ENCODE measurements at regions not wholly inside any gene's neighbourhood (a gene's known extent, or its start where the extent isn't known, plus 50 kb on each side); places are given as distances from the start of the nearest gene placed in this dataset.

DNA sequence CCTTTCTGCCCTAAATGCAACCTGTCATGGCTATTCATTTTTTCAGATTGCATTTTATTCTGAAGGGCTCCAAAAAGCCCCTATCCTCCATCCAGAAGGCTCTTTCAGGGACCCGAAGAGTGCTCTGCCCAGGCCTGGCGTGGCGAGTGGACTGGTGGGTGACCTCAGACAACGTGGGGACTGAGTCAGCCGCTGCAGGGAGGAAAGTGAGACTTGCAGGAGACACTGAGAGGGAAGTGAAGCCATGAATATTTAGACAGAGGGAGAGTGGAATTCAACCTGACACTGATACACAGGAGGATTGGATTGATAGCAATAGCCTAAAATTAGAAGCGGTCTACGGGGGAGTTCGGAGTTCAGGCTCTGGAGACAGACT lies 63.6 kb upstream of the SIX2 start:
- no peak overlapping the region for H3K4me3 ChIP-seq (ENCODE audit: low read length)

DNA sequence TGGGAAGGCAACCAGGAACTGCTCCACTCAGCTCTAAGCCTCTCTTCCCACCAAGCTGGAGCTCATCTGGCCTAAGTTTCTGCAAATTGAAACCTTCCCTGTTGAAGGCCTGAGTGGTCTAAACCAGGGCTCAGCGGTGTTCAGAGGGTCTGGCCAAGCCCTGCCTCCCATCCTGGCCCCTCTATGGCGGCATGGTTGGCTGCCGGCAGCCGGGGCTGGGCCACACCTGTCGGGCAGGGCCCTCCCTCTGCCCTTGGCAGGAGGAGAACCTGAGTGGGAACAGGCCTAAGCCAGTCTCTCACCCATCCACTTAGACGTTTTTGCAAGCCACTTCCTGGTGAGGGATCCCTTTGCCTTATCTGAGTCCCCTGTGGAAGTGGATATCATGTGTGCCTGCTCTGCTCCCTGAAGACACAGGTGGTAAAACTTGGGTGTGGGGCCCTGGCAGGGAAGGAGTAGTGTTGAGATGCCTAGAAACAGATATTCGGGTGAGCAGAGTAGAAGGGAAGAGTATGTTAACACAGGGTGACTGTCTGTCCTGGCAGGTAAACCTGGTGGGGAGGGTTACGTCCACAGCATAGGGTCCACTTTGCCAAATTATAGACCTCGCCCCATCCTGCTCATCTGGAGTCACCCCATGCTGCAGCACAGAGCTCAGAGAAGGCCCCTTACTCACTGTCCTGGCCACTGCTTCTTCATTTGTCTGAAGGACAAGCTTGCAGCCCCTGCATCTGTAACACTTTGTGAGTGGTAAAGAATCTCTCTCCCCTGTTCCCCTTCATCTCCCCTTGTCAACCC lies 63.0 kb upstream of the SIX2 start:
- ATAC-seq (no peak), DNase-seq (no peak)
- Histone ChIP-seq H3K4me3 (ENCODE audit: low read length) (no peak overlapping the region), H3K27ac (ENCODE audit: low read length) (no peak overlapping the region), H3K4me1 (ENCODE audit: control insufficient read depth, insufficient read depth, low read length) (no peaks in the 10 kb centered on the region), H3K9me3 (ENCODE audit: control insufficient read depth, low read length) (no peaks in the 10 kb centered on the region), H3K27me3 (ENCODE audit: control insufficient read depth, insufficient read depth) (no peaks in the 10 kb centered on the region)
- intact Hi-C loops (cut with DNase I): no loop called here
- WGBS: 84% methylated on average over 9 of the region's 9 CpGs

More for the DNA sequence above, 63.6 kb upstream of the SIX2 start:
- no peak for DNase-seq
- intact Hi-C loops (cut with DNase I): no loop called here
- Histone ChIP-seq H3K27ac (ENCODE audit: low read length) (no peak overlapping the region), H3K4me1 (ENCODE audit: control insufficient read depth, insufficient read depth, low read length) (no peaks in the 10 kb centered on the region), H3K27me3 (ENCODE audit: control insufficient read depth, insufficient read depth) (no peaks in the 10 kb centered on the region), H3K9me3 (ENCODE audit: control insufficient read depth, low read length) (no peaks in the 10 kb centered on the region)
- no peak for ATAC-seq
- WGBS: 65% methylated on average over 8 of the region's 8 CpGs

DNA sequence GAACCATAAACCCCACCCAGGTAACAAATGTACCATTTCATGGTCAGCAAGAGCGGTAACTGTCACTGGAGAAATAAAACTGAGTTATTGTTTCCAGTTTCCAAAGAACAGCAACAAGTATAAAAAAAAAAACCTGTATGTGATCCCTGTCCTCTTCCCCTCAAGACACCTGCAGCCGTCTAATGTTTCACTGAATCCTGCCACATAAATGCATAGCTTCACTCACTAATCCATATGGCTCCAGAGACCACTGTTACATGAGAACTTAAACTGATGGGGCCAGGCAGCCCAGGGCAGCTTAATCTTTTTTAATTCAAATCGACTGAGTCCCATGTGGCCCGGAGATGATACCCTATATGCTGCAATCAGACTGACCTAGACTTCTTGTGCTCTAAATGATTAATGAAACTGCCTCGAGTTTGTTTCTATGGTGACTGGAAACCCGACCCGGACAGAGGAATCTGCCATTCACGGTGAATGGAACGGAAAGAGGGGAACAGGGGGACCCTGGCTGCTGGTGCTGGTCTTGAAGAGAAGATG lies 60.9 kb upstream of the SIX2 start:
- DNase-seq (no peak), ATAC-seq (no peak)
- no peaks in the 10 kb centered on the region for H3K4me1 ChIP-seq (ENCODE audit: control insufficient read depth, insufficient read depth, low read length)
- no peaks in the 10 kb centered on the region for H3K9me3 ChIP-seq (ENCODE audit: control insufficient read depth, low read length)
- intact Hi-C loops (cut with DNase I): no loop called here
- H3K4me3 ChIP-seq (ENCODE audit: low read length): no peak overlapping the region
- H3K27me3 ChIP-seq (ENCODE audit: control insufficient read depth, insufficient read depth): peaks cover 2% of the 10 kb centered on the region
- H3K27ac ChIP-seq (ENCODE audit: low read length): no peak overlapping the region
- WGBS: 42% methylated on average over 9 of the region's 9 CpGs

DNA sequence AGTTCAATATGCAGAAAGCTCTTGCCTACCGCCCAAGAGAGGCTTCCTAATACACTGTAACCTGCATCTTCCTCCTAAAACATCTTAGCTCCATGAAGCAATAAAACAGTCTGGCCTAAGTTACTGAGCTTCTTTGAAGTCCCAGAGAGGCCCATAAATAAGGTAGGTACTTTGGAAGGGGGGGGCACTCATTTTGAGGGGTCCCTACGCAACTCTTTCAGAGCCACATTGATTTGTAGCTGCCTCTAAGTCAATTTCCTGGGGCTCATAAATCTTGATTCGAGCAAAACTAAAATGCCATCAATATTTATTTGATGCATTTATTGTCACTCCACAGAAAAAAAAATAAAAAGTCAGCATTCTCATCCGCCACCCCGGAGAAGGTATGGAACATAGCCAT lies 60.4 kb upstream of the SIX2 start:
- ATAC-seq (no peak), DNase-seq (no peak)
- no peak overlapping the region for H3K27ac ChIP-seq (ENCODE audit: low read length)
- no peaks in the 10 kb centered on the region for H3K4me1 ChIP-seq (ENCODE audit: control insufficient read depth, insufficient read depth, low read length)
- H3K9me3 ChIP-seq (ENCODE audit: control insufficient read depth, low read length): no peaks in the 10 kb centered on the region
- H3K4me3 ChIP-seq (ENCODE audit: low read length): no peak overlapping the region
- H3K27me3 ChIP-seq (ENCODE audit: control insufficient read depth, insufficient read depth): peaks cover 2% of the 10 kb centered on the region
- intact Hi-C loops (cut with DNase I): no loop called here
- WGBS: 92% methylated on average over 5 of the region's 5 CpGs

DNA sequence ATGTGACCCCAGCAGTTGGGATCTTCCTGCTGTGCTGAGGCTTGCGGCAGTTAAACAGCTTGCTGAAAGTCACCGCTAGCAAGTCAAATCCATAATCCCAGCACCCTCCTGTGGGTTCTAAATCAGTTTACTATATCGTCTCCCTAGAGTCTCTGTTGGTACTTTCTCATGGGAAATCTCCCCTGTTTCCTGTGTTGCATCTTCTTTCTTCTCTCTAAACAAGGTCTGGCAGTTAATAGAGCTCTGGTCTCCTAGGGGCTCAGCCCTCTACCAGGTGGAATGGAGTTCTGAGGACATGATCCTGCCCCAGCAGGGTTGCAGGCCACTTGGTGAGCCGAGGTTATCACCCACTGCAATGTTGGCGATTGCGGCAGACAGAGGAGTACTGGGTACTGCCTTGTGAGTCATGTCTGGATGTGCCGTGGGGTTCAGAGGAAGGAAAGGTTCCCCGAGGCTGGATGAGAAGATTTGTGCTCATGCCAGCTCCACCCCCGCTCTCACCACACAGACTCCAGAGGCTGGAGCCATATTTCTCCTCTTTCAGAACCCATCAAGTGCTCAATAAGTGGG lies 59.4 kb upstream of the SIX2 start:
- Histone ChIP-seq H3K4me1 (ENCODE audit: control insufficient read depth, insufficient read depth, low read length) (no peaks in the 10 kb centered on the region), H3K27ac (ENCODE audit: low read length) (no peak overlapping the region), H3K4me3 (ENCODE audit: low read length) (no peak overlapping the region), H3K27me3 (ENCODE audit: control insufficient read depth, insufficient read depth) (peaks cover 2% of the 10 kb centered on the region), H3K9me3 (ENCODE audit: control insufficient read depth, low read length) (no peaks in the 10 kb centered on the region)
- DNase-seq (no peak), ATAC-seq (no peak)
- WGBS: 69% methylated on average over 9 of the region's 9 CpGs
- intact Hi-C loops (cut with DNase I): no loop called here

DNA sequence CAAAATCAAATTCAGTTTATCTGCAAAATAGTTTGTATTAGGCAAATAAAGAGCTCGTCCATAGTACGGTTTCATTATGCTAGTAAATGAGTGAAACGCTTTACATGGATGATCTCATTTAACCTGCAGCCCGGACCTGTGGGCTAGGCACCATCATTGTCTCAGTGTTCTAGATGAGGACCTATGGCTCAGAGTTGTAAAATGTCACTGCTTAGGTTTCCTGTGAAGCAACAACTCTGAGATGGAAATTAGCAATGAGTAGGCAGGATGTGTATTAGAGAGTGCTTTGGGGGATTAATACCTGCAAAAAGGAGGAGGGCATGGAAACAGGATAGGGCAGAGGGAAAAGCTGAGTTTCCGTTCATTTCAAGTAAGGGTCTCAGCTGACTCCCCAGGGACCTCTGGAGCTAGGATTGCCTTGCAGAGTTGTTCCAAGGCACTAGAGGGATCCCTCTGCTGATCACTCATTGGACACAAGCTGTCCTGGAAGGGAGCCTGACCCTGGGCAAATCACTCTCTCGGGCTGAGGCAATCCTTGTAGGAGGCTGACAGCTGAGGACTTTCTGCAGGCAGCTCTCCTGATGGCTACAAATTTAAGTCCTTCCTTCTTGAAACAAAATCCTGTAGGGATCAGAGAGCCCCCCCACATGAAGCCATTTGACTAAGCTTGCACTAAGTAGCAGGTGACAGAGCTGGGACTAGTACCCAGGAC lies 58.8 kb upstream of the SIX2 start:
- peak in 1 of 3 donors; percentile 15 for DNase-seq
- peaks cover 2% of the 10 kb centered on the region for H3K27me3 ChIP-seq (ENCODE audit: control insufficient read depth, insufficient read depth)

More for the DNA sequence above, 58.8 kb upstream of the SIX2 start:
- Histone ChIP-seq H3K9me3 (ENCODE audit: control insufficient read depth, low read length) (no peaks in the 10 kb centered on the region), H3K4me1 (ENCODE audit: control insufficient read depth, insufficient read depth, low read length) (no peaks in the 10 kb centered on the region), H3K27ac (ENCODE audit: low read length) (no peak overlapping the region), H3K4me3 (ENCODE audit: low read length) (no peak overlapping the region)
- intact Hi-C loops (cut with DNase I): no loop called here
- ATAC-seq: peak; percentile 32 to 33
- WGBS: 66% methylated on average over 6 of the region's 6 CpGs
